ENCODE measurements at regions not wholly inside any gene's neighbourhood (a gene's known extent, or its start where the extent isn't known, plus 50 kb on each side); places are given as distances from the start of the nearest gene placed in this dataset.

GRCh38 chr2:225173909-225174308 is 131.6 kb upstream of the DOCK10 start:
- DNase-seq: no peak
- no peaks in the 10 kb centered on the region for H3K27me3 ChIP-seq (ENCODE audit: low read depth)
- H3K4me3 ChIP-seq: no peak overlapping the region
- no peaks in the 10 kb centered on the region for H3K36me3 ChIP-seq
- H3K9me3 ChIP-seq (replicated peaks): no peaks in the 10 kb centered on the region
- TF ChIP-seq CTCF (IDR thresholded peaks at IDR 0.05; ENCODE audit: borderline replicate concordance): no peak
- intact Hi-C loops (cut with micrococcal nuclease): no loop called here
- H3K4me1 ChIP-seq: no peaks in the 10 kb centered on the region
- H3K27ac ChIP-seq (replicated peaks): no peak overlapping the region

- Histone ChIP-seq H3K27ac (replicated peaks) (no peak overlapping the region), H3K27me3 (ENCODE audit: low read depth) (no peaks in the 10 kb centered on the region), H3K4me3 (no peak overlapping the region), H3K4me1 (no peaks in the 10 kb centered on the region), H3K9me3 (replicated peaks) (no peaks in the 10 kb centered on the region), H3K36me3 (no peaks in the 10 kb centered on the region)
- intact Hi-C loops (cut with micrococcal nuclease): no loop called here
- TF ChIP-seq CTCF (IDR thresholded peaks at IDR 0.05; ENCODE audit: borderline replicate concordance): no peak
- DNase-seq: no peak
Measured at GRCh38 chr2:225171350-225171749, 129.1 kb upstream of the DOCK10 start.

- Histone ChIP-seq H3K4me3 (no peak overlapping the region), H3K4me1 (no peaks in the 10 kb centered on the region), H3K27ac (replicated peaks) (no peak overlapping the region), H3K27me3 (ENCODE audit: low read depth) (no peaks in the 10 kb centered on the region), H3K9me3 (replicated peaks) (no peaks in the 10 kb centered on the region), H3K36me3 (no peaks in the 10 kb centered on the region)
- no peak for TF ChIP-seq CTCF (IDR thresholded peaks at IDR 0.05; ENCODE audit: borderline replicate concordance)
- intact Hi-C loops (cut with micrococcal nuclease): no loop called here
- no peak for DNase-seq
Measured at GRCh38 chr2:225170162-225170561, 127.9 kb upstream of the DOCK10 start.

- intact Hi-C loops (cut with micrococcal nuclease): no loop called here
- H3K4me3 ChIP-seq: no peak overlapping the region
- DNase-seq: no peak
- H3K4me1 ChIP-seq: no peaks in the 10 kb centered on the region
- H3K27ac ChIP-seq (replicated peaks): no peak overlapping the region
- no peaks in the 10 kb centered on the region for H3K27me3 ChIP-seq (ENCODE audit: low read depth)
- H3K9me3 ChIP-seq (replicated peaks): no peaks in the 10 kb centered on the region
- TF ChIP-seq CTCF (IDR thresholded peaks at IDR 0.05; ENCODE audit: borderline replicate concordance): no peak
- no peaks in the 10 kb centered on the region for H3K36me3 ChIP-seq
Measured at GRCh38 chr2:225169396-225169795, 127.1 kb upstream of the DOCK10 start.

- H3K27me3 ChIP-seq (ENCODE audit: low read depth): no peaks in the 10 kb centered on the region
- intact Hi-C loops (cut with micrococcal nuclease): no loop called here
- no peak for DNase-seq
- no peak for TF ChIP-seq CTCF (IDR thresholded peaks at IDR 0.05; ENCODE audit: borderline replicate concordance)
- H3K9me3 ChIP-seq (replicated peaks): no peaks in the 10 kb centered on the region
- no peaks in the 10 kb centered on the region for H3K4me1 ChIP-seq
- H3K36me3 ChIP-seq: no peaks in the 10 kb centered on the region
- H3K4me3 ChIP-seq: no peak overlapping the region
- H3K27ac ChIP-seq (replicated peaks): no peak overlapping the region
Measured at GRCh38 chr2:225165052-225165451, 122.8 kb upstream of the DOCK10 start.

Measured in left ventricle myocardium inferior (tissue), 1 donor.